Keratinocyte (primary cell): ENCODE measurements at regions not wholly inside any gene's neighbourhood (a gene's known extent, or its start where the extent isn't known, plus 50 kb on each side); places are given as distances from the start of the nearest gene placed in this dataset.

Experiments
- DNase-seq: peaks from one replicate; pipeline ENCODE4 v3.0.0-alpha.2; 2011; ENCODE audit warnings: low read depth, missing footprints, low spot score
- FAIRE-seq: peaks from 2 replicates; lab custom pipeline; 2011; peaks lifted over from hg19 to GRCh38; lab: Jason Lieb, UNC
- H2AFZ ChIP-seq: 2 replicates; pipeline ENCODE4 v1.6.0; 2012; ENCODE audit warnings: low read length, control low read depth, inconsistent platforms; ENCODE audit not compliant: control insufficient read depth
- H3K27ac ChIP-seq: 2 replicates; pipeline ENCODE4 v1.5.1; 2011; ENCODE audit warnings: low read length; ENCODE audit not compliant: control insufficient read depth, insufficient read depth
- H3K27me3 ChIP-seq: 3 replicates; pipeline ENCODE4 v1.6.0; 2011; ENCODE audit warnings: low read length; ENCODE audit not compliant: control insufficient read depth, insufficient read depth; ENCODE audit errors: extremely low read depth
- H3K36me3 ChIP-seq, 2 experiments: 2 replicates in 1 of 2; 3 replicates in 1 of 2; pipeline ENCODE4 v1.5.1; 2011; ENCODE audit warnings: low read length in 2 of 2, mild to moderate bottlenecking in 1 of 2; ENCODE audit not compliant: control insufficient read depth in 2 of 2, insufficient read depth in 2 of 2; ENCODE audit errors: extremely low read depth in 1 of 2
- H3K4me1 ChIP-seq: 3 replicates; pipeline ENCODE4 v1.5.1; 2011; ENCODE audit warnings: low read length; ENCODE audit not compliant: control insufficient read depth, insufficient read depth; ENCODE audit errors: extremely low read depth
- H3K4me2 ChIP-seq: 3 replicates; pipeline ENCODE4 v1.6.0; 2011; ENCODE audit warnings: low read depth, low read length; ENCODE audit not compliant: control insufficient read depth, insufficient read depth; ENCODE audit errors: extremely low read depth
- H3K4me3 ChIP-seq, 3 experiments: fragments of 200-600 bp in 1 of 3; sonication (generic) in 1 of 3; 2 replicates in 2 of 3; 3 replicates in 1 of 3; pipeline ENCODE4 v1.5.1; 2011 to 2016; ENCODE audit warnings: low read length in 3 of 3, mild to moderate bottlenecking in 3 of 3, control low read depth in 2 of 3, inconsistent platforms in 1 of 3, low read depth in 1 of 3, mixed read lengths in 1 of 3, mixed run types in 1 of 3, moderate library complexity in 1 of 3; ENCODE audit not compliant: control insufficient read depth in 2 of 3, insufficient read depth in 2 of 3; ENCODE audit errors: extremely low read depth in 1 of 3
- H3K79me2 ChIP-seq: 2 replicates; pipeline ENCODE4 v1.6.0; 2012; ENCODE audit warnings: low read length; ENCODE audit not compliant: control insufficient read depth, insufficient read depth
- H3K9ac ChIP-seq: 3 replicates; pipeline ENCODE4 v1.6.0; 2011; ENCODE audit warnings: low read length; ENCODE audit not compliant: control insufficient read depth, insufficient read depth; ENCODE audit errors: extremely low read depth
- H3K9me1 ChIP-seq: 3 replicates; pipeline ENCODE4 v1.6.0; 2011; ENCODE audit warnings: low read length; ENCODE audit not compliant: control insufficient read depth, insufficient read depth; ENCODE audit errors: extremely low read depth
- H3K9me3 ChIP-seq: 2 replicates; pipeline ENCODE4 v1.5.1; 2012; ENCODE audit warnings: low read depth, low read length; ENCODE audit not compliant: control insufficient read depth
- H4K20me1 ChIP-seq: 3 replicates; pipeline ENCODE4 v1.6.0; 2011; ENCODE audit warnings: low read length; ENCODE audit not compliant: control insufficient read depth, insufficient read depth; ENCODE audit errors: extremely low read depth
- EZH2 ChIP-seq: IDR thresholded peaks from one replicate; pipeline ENCODE4 v1.6.1; 2012; ENCODE audit warnings: inconsistent platforms, mild to moderate bottlenecking, low read length, moderate library complexity
- dilution Hi-C: fragments of 300-500 bp; cut with MboI; formaldehyde crosslinking; loops from one replicate; pipeline ENCODE4 v1.7.0; 2020; ENCODE audit warnings: low sequenced_read_pairs; ENCODE audit not compliant: extremely low pct_ligation_motif_present
- TF ChIP-seq, protein P1 (sequence below), 3 experiments: IDR thresholded peaks in 1 of 3; conservative IDR thresholded peaks in 1 of 3; optimal IDR thresholded peaks in 1 of 3; 2 replicates in 2 of 3; 3 replicates in 1 of 3; pipeline versions ENCODE3 to v1.5.1; 2011; ENCODE audit warnings: low read length in 3 of 3, mild to moderate bottlenecking in 3 of 3, moderate library complexity in 2 of 3, control low read depth in 1 of 3, inconsistent platforms in 1 of 3; ENCODE audit not compliant: insufficient read depth in 2 of 3; ENCODE audit errors: extremely low read depth in 1 of 3

- Histone ChIP-seq H3K79me2 (no peaks in the 10 kb centered on the region), H3K36me3 (no peaks in the 10 kb centered on the region), H3K4me1 (no peaks in the 10 kb centered on the region), H3K27ac (no peak overlapping the region), H4K20me1 (no peaks in the 10 kb centered on the region), H3K9me1 (no peaks in the 10 kb centered on the region), H3K27me3 (no peaks in the 10 kb centered on the region), H2AFZ (no peak overlapping the region), H3K4me3 (no peak overlapping the region), H3K9me3 (no peaks in the 10 kb centered on the region), H3K9ac (no peak overlapping the region), H3K4me2 (no peak overlapping the region)
- dilution Hi-C loops = no loop called here
- no peak for FAIRE-seq
- TF ChIP-seq EZH2 = no peak
- TF ChIP-seq, protein P1, sequence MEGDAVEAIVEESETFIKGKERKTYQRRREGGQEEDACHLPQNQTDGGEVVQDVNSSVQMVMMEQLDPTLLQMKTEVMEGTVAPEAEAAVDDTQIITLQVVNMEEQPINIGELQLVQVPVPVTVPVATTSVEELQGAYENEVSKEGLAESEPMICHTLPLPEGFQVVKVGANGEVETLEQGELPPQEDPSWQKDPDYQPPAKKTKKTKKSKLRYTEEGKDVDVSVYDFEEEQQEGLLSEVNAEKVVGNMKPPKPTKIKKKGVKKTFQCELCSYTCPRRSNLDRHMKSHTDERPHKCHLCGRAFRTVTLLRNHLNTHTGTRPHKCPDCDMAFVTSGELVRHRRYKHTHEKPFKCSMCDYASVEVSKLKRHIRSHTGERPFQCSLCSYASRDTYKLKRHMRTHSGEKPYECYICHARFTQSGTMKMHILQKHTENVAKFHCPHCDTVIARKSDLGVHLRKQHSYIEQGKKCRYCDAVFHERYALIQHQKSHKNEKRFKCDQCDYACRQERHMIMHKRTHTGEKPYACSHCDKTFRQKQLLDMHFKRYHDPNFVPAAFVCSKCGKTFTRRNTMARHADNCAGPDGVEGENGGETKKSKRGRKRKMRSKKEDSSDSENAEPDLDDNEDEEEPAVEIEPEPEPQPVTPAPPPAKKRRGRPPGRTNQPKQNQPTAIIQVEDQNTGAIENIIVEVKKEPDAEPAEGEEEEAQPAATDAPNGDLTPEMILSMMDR (optimal IDR thresholded peaks at IDR 0.05 in 1 of 3, IDR thresholded peaks at IDR 0.05 in 1 of 3, conservative IDR thresholded peaks at IDR 0.05 in 1 of 3; ENCODE audit: extremely low read depth in 1 of 3, insufficient read depth in 2 of 3, low read length in 3 of 3) = no peak
- DNase-seq = no peak
Observed at GRCh38 chr10:107418085-107418806, 253.7 kb upstream of the SORCS1 start.

DNA sequence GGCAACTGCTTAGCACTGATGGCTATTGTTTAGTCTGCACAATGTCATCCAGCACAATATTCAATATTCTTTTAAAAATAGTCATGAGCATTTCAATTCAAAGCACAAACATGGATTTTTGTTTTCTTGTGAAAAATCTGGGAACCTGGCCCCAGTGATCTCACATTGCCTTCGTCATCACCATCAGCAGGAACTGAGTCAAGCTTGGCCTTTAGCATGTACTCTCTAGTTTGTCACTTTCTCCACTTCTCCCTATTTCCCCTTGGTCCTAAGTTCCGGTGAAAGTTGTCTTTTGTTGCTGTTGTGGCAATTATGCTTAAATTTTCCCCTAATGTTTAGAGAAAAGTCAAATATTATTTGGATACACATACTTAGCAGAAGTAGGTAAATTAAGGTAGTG, 252.9 kb upstream of the SORCS1 start:
- no peak overlapping the region for H3K9ac ChIP-seq
- no peak for TF ChIP-seq EZH2
- TF ChIP-seq, protein P1 (optimal IDR thresholded peaks at IDR 0.05 in 1 of 3, IDR thresholded peaks at IDR 0.05 in 1 of 3, conservative IDR thresholded peaks at IDR 0.05 in 1 of 3; ENCODE audit: extremely low read depth in 1 of 3, insufficient read depth in 2 of 3, low read length in 3 of 3) = no peak
- no peaks in the 10 kb centered on the region for H3K9me1 ChIP-seq
- dilution Hi-C loops = no loop called here
- H3K79me2 ChIP-seq = no peaks in the 10 kb centered on the region
- no peak overlapping the region for H3K27ac ChIP-seq
- DNase-seq (no peak), FAIRE-seq (no peak)
- no peak overlapping the region for H3K4me3 ChIP-seq
- H3K9me3 ChIP-seq = no peaks in the 10 kb centered on the region
- H3K27me3 ChIP-seq = no peaks in the 10 kb centered on the region
- no peak overlapping the region for H2AFZ ChIP-seq
- H3K4me1 ChIP-seq = no peaks in the 10 kb centered on the region
- no peak overlapping the region for H3K4me2 ChIP-seq
- H4K20me1 ChIP-seq = no peaks in the 10 kb centered on the region
- H3K36me3 ChIP-seq = no peaks in the 10 kb centered on the region
